KOPT-K1 (cell line): ENCODE measurements at regions not wholly inside any gene's neighbourhood (a gene's known extent, or its start where the extent isn't known, plus 50 kb on each side); places are given as distances from the start of the nearest gene placed in this dataset.

Source experiments
- H3K27ac ChIP-seq: fragments of 200-600 bp; sonication (generic); 2 replicates; pipeline ENCODE4 v1.5.1; 2016; ENCODE audit warnings: antibody characterized with exemption, mild to moderate bottlenecking, low read depth, low read length; ENCODE audit not compliant: poor library complexity, severe bottlenecking
- H3K36me3 ChIP-seq: fragments of 200-600 bp; sonication (generic); 2 replicates; pipeline ENCODE4 v1.5.1; 2017; ENCODE audit warnings: antibody characterized with exemption, mild to moderate bottlenecking, low read length, moderate library complexity; ENCODE audit not compliant: insufficient read depth
- H3K9me3 ChIP-seq: fragments of 200-600 bp; sonication (generic); 2 replicates; pipeline ENCODE4 v1.5.1; 2017; ENCODE audit warnings: antibody characterized with exemption, low read length, mild to moderate bottlenecking; ENCODE audit not compliant: insufficient read depth, poor library complexity, severe bottlenecking

DNA sequence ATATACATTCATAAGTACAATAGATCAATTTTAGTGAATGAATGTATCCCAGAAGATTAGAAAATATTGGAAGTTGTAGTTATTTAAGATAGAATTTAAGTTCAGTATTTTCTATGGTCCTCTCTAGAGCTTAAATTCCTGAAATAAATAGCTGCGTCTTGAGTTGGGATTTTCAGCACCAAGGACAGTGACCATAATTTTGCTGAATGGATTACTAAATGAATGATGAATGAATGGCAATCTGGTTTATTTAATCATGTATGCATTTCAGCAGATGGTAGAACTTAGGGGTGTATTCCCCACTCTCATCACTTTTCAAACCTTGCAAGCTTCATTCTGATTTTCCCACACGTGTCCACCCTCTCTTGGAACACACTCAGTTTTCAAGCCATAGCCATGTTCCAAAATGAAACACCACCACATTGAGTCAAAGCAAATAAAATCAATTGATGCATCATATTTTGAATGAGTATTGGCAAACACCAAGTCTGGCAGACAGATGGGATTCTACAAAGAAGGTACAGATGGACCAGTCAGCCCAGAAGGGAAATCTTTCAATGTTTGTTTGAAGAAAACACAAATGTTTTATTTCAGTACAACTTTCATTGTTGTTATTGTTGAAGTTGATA lies 362.2 kb upstream of the NXPH2 start:
- H3K9me3 ChIP-seq: no peaks in the 10 kb centered on the region

GRCh38 chr2:139124271-139124670 lies 344.1 kb upstream of the NXPH2 start:
- Histone ChIP-seq H3K27ac (no peak overlapping the region), H3K9me3 (no peaks in the 10 kb centered on the region), H3K36me3 (no peaks in the 10 kb centered on the region)

More for the DNA sequence above, 362.2 kb upstream of the NXPH2 start:
- H3K36me3 ChIP-seq: no peaks in the 10 kb centered on the region
- H3K27ac ChIP-seq: no peak overlapping the region

- Histone ChIP-seq H3K9me3 (no peaks in the 10 kb centered on the region), H3K27ac (no peak overlapping the region), H3K36me3 (no peaks in the 10 kb centered on the region)
Observed at GRCh38 chr2:139123795-139124194, 343.6 kb upstream of the NXPH2 start.

GRCh38 chr2:139122711-139123158 lies 342.5 kb upstream of the NXPH2 start:
- no peak overlapping the region for H3K27ac ChIP-seq
- no peaks in the 10 kb centered on the region for H3K9me3 ChIP-seq
- H3K36me3 ChIP-seq: no peaks in the 10 kb centered on the region

GRCh38 chr2:139099721-139100120 lies 319.5 kb upstream of the NXPH2 start:
- Histone ChIP-seq H3K27ac (no peak overlapping the region), H3K9me3 (no peaks in the 10 kb centered on the region), H3K36me3 (no peaks in the 10 kb centered on the region)

- Histone ChIP-seq H3K27ac (no peak overlapping the region), H3K36me3 (no peaks in the 10 kb centered on the region), H3K9me3 (no peaks in the 10 kb centered on the region)
Observed at GRCh38 chr2:139098961-139099360, 318.8 kb upstream of the NXPH2 start.

DNA sequence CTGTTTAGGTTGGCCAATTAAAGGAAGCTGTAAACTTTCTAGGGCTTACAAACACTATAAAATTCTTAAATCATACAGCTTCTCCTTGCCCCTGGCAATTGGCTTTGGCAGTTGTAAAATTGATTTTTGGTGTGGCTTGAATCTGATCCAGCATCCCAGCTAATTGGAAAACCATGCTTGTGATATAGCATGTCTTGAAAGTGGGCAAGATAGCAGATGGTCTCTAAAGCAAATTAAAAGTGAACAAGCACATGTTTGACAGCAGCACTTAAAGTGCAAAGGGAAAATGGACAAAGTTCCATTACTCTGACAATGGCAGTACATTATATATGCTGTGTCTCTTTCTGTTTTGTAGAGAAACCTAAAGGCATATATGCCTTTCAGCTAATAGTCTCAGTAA lies 302.9 kb upstream of the NXPH2 start:
- Histone ChIP-seq H3K9me3 (no peaks in the 10 kb centered on the region), H3K36me3 (no peaks in the 10 kb centered on the region), H3K27ac (no peak overlapping the region)

- Histone ChIP-seq H3K27ac (no peak overlapping the region), H3K9me3 (no peaks in the 10 kb centered on the region), H3K36me3 (no peaks in the 10 kb centered on the region)
Observed at GRCh38 chr2:139080244-139080643, 300.1 kb upstream of the NXPH2 start.

DNA sequence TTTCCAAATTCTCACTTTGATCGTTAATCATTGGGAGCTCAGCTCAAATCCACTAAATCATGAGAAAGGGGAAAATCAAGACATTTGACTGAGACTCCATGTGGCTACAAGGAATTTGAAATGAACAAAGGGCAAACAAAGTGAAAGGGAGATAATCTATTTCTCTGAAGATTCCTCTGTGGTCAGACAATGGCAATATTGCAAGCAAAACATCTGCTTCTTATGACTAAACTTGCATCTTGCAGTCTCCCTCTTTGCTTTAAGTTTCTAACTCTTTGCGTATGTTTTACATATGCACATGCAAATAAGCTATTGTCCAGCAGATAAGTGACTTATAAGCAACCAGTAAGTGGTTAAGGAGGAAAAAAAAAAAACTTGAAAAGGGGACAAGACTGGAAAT lies 299.1 kb upstream of the NXPH2 start:
- no peaks in the 10 kb centered on the region for H3K36me3 ChIP-seq
- no peaks in the 10 kb centered on the region for H3K9me3 ChIP-seq
- no peak overlapping the region for H3K27ac ChIP-seq

DNA sequence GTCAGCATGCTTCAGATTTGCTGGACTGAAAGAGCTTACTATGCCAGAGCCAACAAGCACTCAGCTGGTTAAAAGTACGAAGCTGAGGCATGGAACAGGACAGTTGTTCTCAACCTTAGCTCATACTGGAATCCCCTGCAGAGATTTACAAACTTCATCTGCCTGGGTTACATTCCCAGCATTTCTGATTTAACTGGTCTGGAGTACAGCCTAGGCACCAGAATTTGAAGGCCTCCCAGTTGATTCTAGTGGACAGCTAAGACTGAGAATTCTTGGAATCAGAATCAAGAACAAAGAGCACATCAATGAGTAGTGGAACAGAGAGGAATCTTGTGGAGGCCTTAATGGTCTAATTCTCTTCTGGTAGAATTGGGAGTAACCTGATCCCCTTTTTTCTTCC lies 298.2 kb upstream of the NXPH2 start:
- Histone ChIP-seq H3K36me3 (no peaks in the 10 kb centered on the region), H3K9me3 (no peaks in the 10 kb centered on the region), H3K27ac (no peak overlapping the region)

GRCh38 chr2:139077099-139077737 lies 297.0 kb upstream of the NXPH2 start:
- Histone ChIP-seq H3K27ac (no peak overlapping the region), H3K36me3 (no peaks in the 10 kb centered on the region), H3K9me3 (no peaks in the 10 kb centered on the region)

DNA sequence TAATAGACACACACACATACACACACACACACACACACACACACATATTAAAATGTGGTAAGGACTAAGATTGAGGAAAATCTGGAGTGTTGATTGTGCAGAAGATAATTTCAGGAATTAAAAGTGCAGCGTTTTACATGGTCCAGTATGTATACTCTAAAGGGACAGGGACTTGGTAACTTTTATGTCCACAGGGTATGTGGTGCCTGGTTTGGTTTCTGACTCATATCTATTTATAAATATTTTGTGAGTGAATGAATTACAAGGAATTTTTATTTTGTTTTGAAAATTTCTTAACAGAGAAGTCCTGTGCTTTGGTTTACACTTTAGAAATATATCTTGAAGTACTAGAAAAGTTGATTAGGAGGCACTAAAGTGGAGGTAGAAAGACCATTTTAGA lies 287.7 kb upstream of the NXPH2 start:
- Histone ChIP-seq H3K36me3 (no peaks in the 10 kb centered on the region), H3K9me3 (no peaks in the 10 kb centered on the region), H3K27ac (no peak overlapping the region)

DNA sequence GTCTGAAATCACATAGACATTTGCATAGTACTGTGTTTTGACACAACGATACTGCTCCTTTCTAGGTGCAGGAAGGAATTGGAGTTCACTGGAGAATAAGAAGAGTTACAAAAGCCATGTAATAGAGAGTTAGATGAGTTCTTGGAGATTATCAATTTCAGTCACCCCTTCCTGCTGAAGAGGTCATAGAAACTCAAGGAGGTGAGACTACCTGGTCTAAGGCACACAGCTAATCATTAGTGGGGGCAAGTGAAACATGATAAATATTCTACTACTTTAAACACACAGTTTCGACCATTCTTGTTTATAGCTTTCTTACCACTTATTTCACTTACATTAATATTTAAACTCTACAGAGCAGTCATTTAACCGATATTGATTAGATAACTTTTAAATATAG lies 286.9 kb upstream of the NXPH2 start:
- H3K27ac ChIP-seq: no peak overlapping the region
- no peaks in the 10 kb centered on the region for H3K9me3 ChIP-seq
- H3K36me3 ChIP-seq: no peaks in the 10 kb centered on the region

GRCh38 chr2:139064159-139064558 lies 284.0 kb upstream of the NXPH2 start:
- Histone ChIP-seq H3K9me3 (no peaks in the 10 kb centered on the region), H3K27ac (no peak overlapping the region), H3K36me3 (no peaks in the 10 kb centered on the region)

DNA sequence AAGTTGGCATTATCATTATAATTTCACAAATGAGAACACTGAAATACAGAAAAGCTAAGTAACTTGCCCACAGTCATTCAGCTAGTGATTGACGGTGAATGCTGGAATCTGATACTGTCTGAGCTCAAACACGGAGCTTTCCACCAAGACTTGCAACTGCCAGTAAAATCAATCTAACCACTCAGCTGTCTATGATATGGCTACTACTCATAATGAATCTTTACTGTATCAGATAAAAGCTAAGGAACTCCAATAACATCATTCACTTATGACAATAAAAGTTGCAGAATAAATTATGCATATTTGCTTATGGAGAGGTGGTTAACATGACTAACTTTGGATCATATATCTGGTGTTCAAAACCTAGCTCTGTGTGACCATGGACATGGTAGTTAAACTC lies 279.4 kb upstream of the NXPH2 start:
- Histone ChIP-seq H3K36me3 (no peaks in the 10 kb centered on the region), H3K9me3 (no peaks in the 10 kb centered on the region), H3K27ac (no peak overlapping the region)

DNA sequence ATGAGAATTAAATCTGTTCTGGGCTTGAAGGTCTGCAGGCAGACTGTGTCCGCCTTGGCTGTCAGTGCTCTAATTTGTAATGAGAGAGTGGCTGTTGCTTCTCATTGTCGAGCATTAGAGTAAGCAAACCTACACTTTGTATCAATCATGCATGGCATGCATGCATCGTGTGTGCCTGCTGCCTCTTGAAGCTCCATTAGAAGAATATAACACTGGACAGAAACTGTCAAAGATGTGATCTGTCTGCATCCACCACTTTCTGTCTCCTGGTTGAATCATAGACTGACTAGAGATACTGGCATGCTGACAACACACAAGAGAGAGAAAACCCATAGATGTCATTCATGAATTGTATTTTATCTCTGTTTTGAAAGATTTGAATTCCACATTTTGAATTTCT lies 275.0 kb upstream of the NXPH2 start:
- H3K9me3 ChIP-seq: no peaks in the 10 kb centered on the region
- H3K27ac ChIP-seq: no peak overlapping the region
- no peaks in the 10 kb centered on the region for H3K36me3 ChIP-seq
